ENCODE measurements at regions not wholly inside any gene's neighbourhood (a gene's known extent, or its start where the extent isn't known, plus 50 kb on each side); places are given as distances from the start of the nearest gene placed in this dataset.

GRCh38 chr1:93013145-93014065 is 52.1 kb upstream of the DIPK1A start:
- DNase-seq (no peak), ATAC-seq (no peak)
- ChIA-PET POLR2A (interaction anchor here (0.6 kb wide), 1 partner anchor 332 kb away, joined by 3 read pairs; no protein-coding TSS in a partner anchor), CTCF (interaction anchor here (0.6 to 2.6 kb wide), 12 partner anchors 8 to 478 kb away, joined by 3 to 8 read pairs (median 4); no protein-coding TSS in a partner anchor)
- Mint-ChIP-seq H3K36me3 (ENCODE audit: low read depth) (no peaks in the 10 kb centered on the region), H3K27ac (no peak overlapping the region), H3K4me3 (no peak overlapping the region), H3K9me3 (ENCODE audit: low read depth) (no peaks in the 10 kb centered on the region), H3K27me3 (peaks cover 3% of the 10 kb centered on the region), H3K4me1 (no peaks in the 10 kb centered on the region)
- intact Hi-C loops (cut with DNase I, micrococcal nuclease): no loop called here

- ChIA-PET POLR2A (no interaction called here), CTCF (interaction anchor here (0.8 to 2.6 kb wide), 8 partner anchors 9 to 246 kb away, joined by 3 to 8 read pairs (median 4); no protein-coding TSS in a partner anchor)
- Mint-ChIP-seq H3K9me3 (ENCODE audit: low read depth) (no peaks in the 10 kb centered on the region), H3K4me3 (no peak overlapping the region), H3K4me1 (no peaks in the 10 kb centered on the region), H3K36me3 (ENCODE audit: low read depth) (no peaks in the 10 kb centered on the region), H3K27me3 (peaks cover 3% of the 10 kb centered on the region), H3K27ac (no peak overlapping the region)
- DNase-seq (no peak), ATAC-seq (no peak)
- intact Hi-C loops (cut with DNase I, micrococcal nuclease): no loop called here
Observed at GRCh38 chr1:93014168-93014567, 52.9 kb upstream of the DIPK1A start.

- intact Hi-C loops (cut with DNase I, micrococcal nuclease): no loop called here
- ATAC-seq: no peak
- DNase-seq: no peak
- no peak overlapping the region for H3K4me3 Mint-ChIP-seq
- ChIA-PET CTCF (interaction anchor here (1.1 to 1.2 kb wide), 3 partner anchors 21 to 382 kb away, joined by 3 to 4 read pairs (median 3); no protein-coding TSS in a partner anchor), POLR2A (no interaction called here)
- peaks cover 3% of the 10 kb centered on the region for H3K27me3 Mint-ChIP-seq
- no peaks in the 10 kb centered on the region for H3K4me1 Mint-ChIP-seq
- H3K27ac Mint-ChIP-seq: no peak overlapping the region
- no peaks in the 10 kb centered on the region for H3K36me3 Mint-ChIP-seq (ENCODE audit: low read depth)
- no peaks in the 10 kb centered on the region for H3K9me3 Mint-ChIP-seq (ENCODE audit: low read depth)
Observed at GRCh38 chr1:93015590-93015989, 54.3 kb upstream of the DIPK1A start.

DNA sequence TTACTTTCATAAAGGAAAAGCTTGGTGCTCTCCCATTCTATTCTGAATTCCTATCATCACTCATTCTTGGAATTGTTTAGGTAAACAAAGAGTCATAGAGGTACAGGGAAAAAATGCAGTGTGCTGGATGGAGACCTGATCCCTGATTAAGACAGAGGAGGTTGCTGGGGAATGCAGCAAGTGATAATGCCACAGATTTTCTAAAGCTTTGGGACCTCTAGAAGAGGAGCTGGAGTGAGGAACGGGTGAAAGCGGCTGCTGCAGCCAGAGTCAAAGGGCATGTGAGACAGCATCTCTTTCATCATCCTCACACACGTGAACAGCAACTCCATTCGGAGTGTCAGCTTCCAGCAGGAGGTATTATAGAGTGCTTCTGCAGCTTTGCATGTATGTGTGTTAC is 54.9 kb upstream of the DIPK1A start:
- POLR2A ChIA-PET: no interaction called here
- CTCF ChIA-PET: interaction anchor here (0.7 to 1.3 kb wide), 5 partner anchors 22 to 381 kb away, joined by 3 to 4 read pairs (median 3); no protein-coding TSS in a partner anchor
- Mint-ChIP-seq H3K27me3 (peaks cover 3% of the 10 kb centered on the region), H3K4me3 (no peak overlapping the region), H3K4me1 (no peaks in the 10 kb centered on the region), H3K9me3 (ENCODE audit: low read depth) (no peaks in the 10 kb centered on the region), H3K36me3 (ENCODE audit: low read depth) (no peaks in the 10 kb centered on the region), H3K27ac (no peak overlapping the region)
- intact Hi-C loops (cut with DNase I, micrococcal nuclease): no loop called here
- ATAC-seq (no peak), DNase-seq (no peak)

DNA sequence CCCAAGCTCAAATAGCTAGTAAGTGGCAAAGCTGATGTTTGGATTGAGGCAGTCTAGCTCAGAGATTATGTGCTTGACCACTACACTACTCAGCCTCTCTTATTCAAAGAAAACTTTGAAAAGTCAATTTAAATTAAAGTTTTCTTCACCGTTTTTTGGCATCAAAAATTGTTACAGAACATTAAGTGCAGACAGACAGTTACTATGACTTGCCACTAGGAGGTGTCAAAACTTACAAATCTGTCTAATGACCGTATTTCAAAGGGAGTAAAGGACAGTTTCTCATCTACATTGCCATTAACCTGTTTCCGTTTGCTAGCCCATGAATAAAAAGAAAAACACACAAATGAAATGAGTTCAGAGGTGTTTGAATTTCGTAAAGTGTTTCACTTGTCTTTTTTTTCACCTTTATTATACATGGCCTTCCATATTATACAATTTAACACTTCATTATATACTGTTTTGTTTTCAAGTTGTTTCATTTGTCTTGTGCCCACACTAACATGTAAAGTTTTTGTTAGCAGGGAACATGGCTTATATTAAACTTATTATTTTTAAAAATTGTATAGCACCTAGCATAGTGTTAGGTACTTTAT is 57.4 kb upstream of the MTF2 start:
- intact Hi-C loops (cut with DNase I, micrococcal nuclease): loop anchor here (1.0 to 10.0 kb wide), 4 partner anchors 41 to 283 kb away; partner anchors contain the start of gene MTF2 (in 1 of the 2)
- ATAC-seq: peak; percentile 72
- POLR2A ChIA-PET: no interaction called here
- H3K27ac Mint-ChIP-seq: no peak overlapping the region
- DNase-seq: no peak
- CTCF ChIA-PET: interaction anchor here (0.6 to 4.7 kb wide), 19 partner anchors 9 to 200 kb away, joined by 3 to 38 read pairs (median 4); partner anchors contain the start of gene MTF2
- no peaks in the 10 kb centered on the region for H3K36me3 Mint-ChIP-seq (ENCODE audit: low read depth)
- H3K27me3 Mint-ChIP-seq: peaks cover 3% of the 10 kb centered on the region
- H3K4me1 Mint-ChIP-seq: no peaks in the 10 kb centered on the region
- no peak overlapping the region for H3K4me3 Mint-ChIP-seq
- no peaks in the 10 kb centered on the region for H3K9me3 Mint-ChIP-seq (ENCODE audit: low read depth)

GRCh38 chr1:93022580-93022979 is 56.5 kb upstream of the MTF2 start:
- H3K4me1 Mint-ChIP-seq: no peaks in the 10 kb centered on the region
- ATAC-seq (no peak), DNase-seq (no peak)
- H3K27ac Mint-ChIP-seq: no peak overlapping the region
- intact Hi-C loops (cut with DNase I, micrococcal nuclease): loop anchor here (5.0 to 10.0 kb wide), 2 partner anchors 55 to 152 kb away; partner anchors contain the start of gene MTF2 (in 1 of the 2)
- H3K4me3 Mint-ChIP-seq: no peak overlapping the region
- peaks cover 2% of the 10 kb centered on the region for H3K27me3 Mint-ChIP-seq
- ChIA-PET CTCF (interaction anchor here (0.7 to 4.1 kb wide), 7 partner anchors 12 to 164 kb away, joined by 3 to 38 read pairs (median 4); no protein-coding TSS in a partner anchor), POLR2A (no interaction called here)
- H3K9me3 Mint-ChIP-seq (ENCODE audit: low read depth): no peaks in the 10 kb centered on the region
- no peaks in the 10 kb centered on the region for H3K36me3 Mint-ChIP-seq (ENCODE audit: low read depth)

- CTCF ChIA-PET: interaction anchor here (0.6 to 4.1 kb wide), 19 partner anchors 9 to 180 kb away, joined by 3 to 38 read pairs (median 4); no protein-coding TSS in a partner anchor
- POLR2A ChIA-PET: no interaction called here
- peaks cover 2% of the 10 kb centered on the region for H3K27me3 Mint-ChIP-seq
- no peaks in the 10 kb centered on the region for H3K36me3 Mint-ChIP-seq (ENCODE audit: low read depth)
- no peak overlapping the region for H3K27ac Mint-ChIP-seq
- intact Hi-C loops (cut with DNase I, micrococcal nuclease): loop anchor here (5.0 to 10.0 kb wide), 2 partner anchors 54 to 152 kb away; partner anchors contain the start of gene MTF2 (in 1 of the 2)
- no peaks in the 10 kb centered on the region for H3K9me3 Mint-ChIP-seq (ENCODE audit: low read depth)
- no peak for ATAC-seq
- H3K4me1 Mint-ChIP-seq: no peaks in the 10 kb centered on the region
- no peak for DNase-seq
- no peak overlapping the region for H3K4me3 Mint-ChIP-seq
Observed at GRCh38 chr1:93023281-93023680, 55.8 kb upstream of the MTF2 start.

DNA sequence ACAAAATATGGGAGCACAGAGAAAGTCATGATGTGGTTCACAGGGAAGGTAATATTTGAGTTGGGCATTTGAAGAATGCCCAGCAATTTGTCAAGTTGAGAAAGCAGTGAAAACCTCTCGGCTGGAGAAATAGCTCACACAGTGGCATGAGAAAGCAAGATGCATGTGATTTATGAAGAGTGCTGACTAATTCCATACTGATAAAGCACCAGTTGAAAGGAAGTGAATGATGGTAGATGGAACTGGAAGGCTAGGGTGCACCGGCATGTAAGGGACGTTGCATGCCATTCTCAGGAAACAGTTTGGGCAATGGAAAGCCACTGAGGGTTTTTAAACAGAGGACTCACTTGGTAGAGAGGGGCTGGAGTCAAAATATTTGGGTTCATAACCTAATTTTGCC is 53.5 kb upstream of the MTF2 start:
- ChIA-PET CTCF (interaction anchor here (0.7 to 4.1 kb wide), 6 partner anchors 14 to 279 kb away, joined by 3 to 38 read pairs (median 4); no protein-coding TSS in a partner anchor), POLR2A (interaction anchor here (0.6 kb wide), 1 partner anchor 17 kb away, joined by 3 read pairs; no protein-coding TSS in a partner anchor)
- Mint-ChIP-seq H3K9me3 (ENCODE audit: low read depth) (no peaks in the 10 kb centered on the region), H3K4me1 (peaks cover 14% of the 10 kb centered on the region), H3K36me3 (ENCODE audit: low read depth) (no peaks in the 10 kb centered on the region), H3K4me3 (no peak overlapping the region), H3K27ac (no peak overlapping the region), H3K27me3 (peaks cover 2% of the 10 kb centered on the region)
- intact Hi-C loops (cut with DNase I, micrococcal nuclease): loop anchor here in 1 of 2 experiments (10.0 kb wide), 1 partner anchor 149 kb away; no protein-coding TSS in a partner anchor
- DNase-seq: no peak
- ATAC-seq: no peak

DNA sequence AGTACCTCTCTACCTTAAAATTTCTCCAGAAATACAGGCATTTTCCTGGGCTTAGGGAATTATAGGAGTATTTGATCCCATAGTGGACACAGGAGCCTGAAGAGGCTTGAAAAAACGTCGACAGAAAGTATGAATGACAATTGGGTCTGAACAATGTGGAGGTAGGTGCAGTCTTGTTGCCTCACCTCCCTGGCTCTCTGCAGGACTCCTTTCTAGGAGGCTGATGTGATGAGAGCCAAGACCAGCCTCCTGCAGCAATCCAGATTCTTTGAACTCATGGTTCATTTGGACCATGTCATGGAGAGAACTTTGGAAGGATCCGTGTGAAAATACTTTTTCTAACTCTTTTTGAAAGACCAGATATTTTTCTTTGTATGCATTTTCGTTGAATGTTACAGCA is 50.5 kb upstream of the MTF2 start:
- Mint-ChIP-seq H3K9me3 (ENCODE audit: low read depth) (no peaks in the 10 kb centered on the region), H3K27me3 (peaks cover 2% of the 10 kb centered on the region), H3K4me3 (no peak overlapping the region), H3K27ac (no peak overlapping the region), H3K4me1 (peaks cover 21% of the 10 kb centered on the region), H3K36me3 (ENCODE audit: low read depth) (no peaks in the 10 kb centered on the region)
- CTCF ChIA-PET: interaction anchor here (0.5 to 1.3 kb wide), 3 partner anchors 9 to 455 kb away, joined by 3 read pairs; no protein-coding TSS in a partner anchor
- ATAC-seq: no peak
- DNase-seq: no peak
- POLR2A ChIA-PET: no interaction called here
- intact Hi-C loops (cut with DNase I, micrococcal nuclease): loop anchor here in 1 of 2 experiments (10.0 kb wide), 1 partner anchor 146 kb away; no protein-coding TSS in a partner anchor

Data from activated CD4-positive, alpha-beta T cell treated with anti-CD3 and anti-CD28 coated beads for 36 hours (primary cell).